ENCODE measurements at regions not wholly inside any gene's neighbourhood (a gene's known extent, or its start where the extent isn't known, plus 50 kb on each side); places are given as distances from the start of the nearest gene placed in this dataset.

- 89% methylated on average over 3 of the region's 3 CpGs for WGBS
- H3K4me1 ChIP-seq (ENCODE audit: insufficient read depth), result no peaks in the 10 kb centered on the region
- no peak overlapping the region for H3K27ac ChIP-seq (ENCODE audit: low read depth)
- H3K4me3 ChIP-seq (ENCODE audit: low read depth, low read length), result no peak overlapping the region
- DNase-seq (ENCODE audit: extremely low spot score), result no peak
- no peaks in the 10 kb centered on the region for H3K36me3 ChIP-seq (ENCODE audit: insufficient read depth)
Measured at GRCh38 chr7:22649686-22650085, 77.3 kb upstream of the IL6 start.

- WGBS, result 52% methylated on average over 3 of the region's 3 CpGs
- DNase-seq (ENCODE audit: extremely low spot score), result no peak
Measured at GRCh38 chr7:22647451-22648257, 79.3 kb upstream of the IL6 start.

GRCh38 chr7:22645418-22646181, 81.4 kb upstream of the IL6 start:
- Histone ChIP-seq H3K4me1 (ENCODE audit: insufficient read depth) (no peaks in the 10 kb centered on the region), H3K36me3 (ENCODE audit: insufficient read depth) (no peaks in the 10 kb centered on the region), H3K27ac (ENCODE audit: low read depth) (no peak overlapping the region), H3K4me3 (ENCODE audit: low read depth, low read length) (no peak overlapping the region)
- no peak for DNase-seq (ENCODE audit: extremely low spot score)

More at GRCh38 chr7:22647451-22648257, 79.3 kb upstream of the IL6 start:
- Histone ChIP-seq H3K27ac (ENCODE audit: low read depth) (no peak overlapping the region), H3K36me3 (ENCODE audit: insufficient read depth) (no peaks in the 10 kb centered on the region), H3K4me1 (ENCODE audit: insufficient read depth) (no peaks in the 10 kb centered on the region), H3K4me3 (ENCODE audit: low read depth, low read length) (no peak overlapping the region)

- no peaks in the 10 kb centered on the region for H3K4me1 ChIP-seq (ENCODE audit: insufficient read depth)
- no peaks in the 10 kb centered on the region for H3K36me3 ChIP-seq (ENCODE audit: insufficient read depth)
- no peak overlapping the region for H3K4me3 ChIP-seq (ENCODE audit: low read depth, low read length)
- no peak overlapping the region for H3K27ac ChIP-seq (ENCODE audit: low read depth)
- no peak for DNase-seq (ENCODE audit: extremely low spot score)
Measured at GRCh38 chr7:22642454-22642853, 84.5 kb upstream of the IL6 start.

- H3K36me3 ChIP-seq (ENCODE audit: insufficient read depth), result no peaks in the 10 kb centered on the region
- DNase-seq (ENCODE audit: extremely low spot score), result no peak
- no peaks in the 10 kb centered on the region for H3K4me1 ChIP-seq (ENCODE audit: insufficient read depth)
- H3K4me3 ChIP-seq (ENCODE audit: low read depth, low read length), result no peak overlapping the region
- 91% methylated on average over 8 of the region's 8 CpGs for WGBS
- H3K27ac ChIP-seq (ENCODE audit: low read depth), result no peak overlapping the region
Measured at GRCh38 chr7:22640269-22640668, 86.7 kb upstream of the IL6 start.

GRCh38 chr7:22639396-22639795, 87.6 kb upstream of the IL6 start:
- 59% methylated on average over 4 of the region's 4 CpGs for WGBS
- H3K27ac ChIP-seq (ENCODE audit: low read depth), result no peak overlapping the region

GRCh38 chr7:22635349-22635748, 91.7 kb upstream of the IL6 start:
- Histone ChIP-seq H3K4me1 (ENCODE audit: insufficient read depth) (no peaks in the 10 kb centered on the region), H3K4me3 (ENCODE audit: low read depth, low read length) (no peak overlapping the region), H3K36me3 (ENCODE audit: insufficient read depth) (no peaks in the 10 kb centered on the region), H3K27ac (ENCODE audit: low read depth) (no peak overlapping the region)
- 63% methylated on average over 1 of the region's 1 CpG for WGBS
- DNase-seq (ENCODE audit: extremely low spot score), result no peak

More at GRCh38 chr7:22639396-22639795, 87.6 kb upstream of the IL6 start:
- Histone ChIP-seq H3K4me3 (ENCODE audit: low read depth, low read length) (no peak overlapping the region), H3K4me1 (ENCODE audit: insufficient read depth) (no peaks in the 10 kb centered on the region), H3K36me3 (ENCODE audit: insufficient read depth) (no peaks in the 10 kb centered on the region)
- no peak for DNase-seq (ENCODE audit: extremely low spot score)

GRCh38 chr7:22633954-22634474, 93.0 kb upstream of the IL6 start:
- 64% methylated on average over 3 of the region's 3 CpGs for WGBS
- no peak overlapping the region for H3K27ac ChIP-seq (ENCODE audit: low read depth)

GRCh38 chr7:22633286-22633953, 93.6 kb upstream of the IL6 start:
- Histone ChIP-seq H3K4me3 (ENCODE audit: low read depth, low read length) (no peak overlapping the region), H3K4me1 (ENCODE audit: insufficient read depth) (no peaks in the 10 kb centered on the region), H3K27ac (ENCODE audit: low read depth) (no peak overlapping the region), H3K36me3 (ENCODE audit: insufficient read depth) (no peaks in the 10 kb centered on the region)
- no peak for DNase-seq (ENCODE audit: extremely low spot score)
- 26% methylated on average over 2 of the region's 2 CpGs for WGBS

More at GRCh38 chr7:22633954-22634474, 93.0 kb upstream of the IL6 start:
- H3K4me3 ChIP-seq (ENCODE audit: low read depth, low read length), result no peak overlapping the region
- H3K4me1 ChIP-seq (ENCODE audit: insufficient read depth), result no peaks in the 10 kb centered on the region
- no peak for DNase-seq (ENCODE audit: extremely low spot score)
- no peaks in the 10 kb centered on the region for H3K36me3 ChIP-seq (ENCODE audit: insufficient read depth)

- no peaks in the 10 kb centered on the region for H3K36me3 ChIP-seq (ENCODE audit: insufficient read depth)
- H3K4me3 ChIP-seq (ENCODE audit: low read depth, low read length), result no peak overlapping the region
- no peak for DNase-seq (ENCODE audit: extremely low spot score)
- H3K27ac ChIP-seq (ENCODE audit: low read depth), result no peak overlapping the region
- 68% methylated on average over 2 of the region's 2 CpGs for WGBS
- H3K4me1 ChIP-seq (ENCODE audit: insufficient read depth), result no peaks in the 10 kb centered on the region
Measured at GRCh38 chr7:22632674-22633073, 94.3 kb upstream of the IL6 start.

- WGBS, result 51% methylated on average over 2 of the region's 2 CpGs
- H3K4me1 ChIP-seq (ENCODE audit: insufficient read depth), result no peaks in the 10 kb centered on the region
Measured at GRCh38 chr7:22631730-22632129, 95.3 kb upstream of the IL6 start.

GRCh38 chr7:22630069-22630468, 96.9 kb upstream of the IL6 start:
- DNase-seq (ENCODE audit: extremely low spot score), result no peak
- no peaks in the 10 kb centered on the region for H3K36me3 ChIP-seq (ENCODE audit: insufficient read depth)
- H3K27ac ChIP-seq (ENCODE audit: low read depth), result no peak overlapping the region
- H3K4me1 ChIP-seq (ENCODE audit: insufficient read depth), result no peaks in the 10 kb centered on the region
- H3K4me3 ChIP-seq (ENCODE audit: low read depth, low read length), result no peak overlapping the region
- WGBS, result 97% methylated on average over 7 of the region's 7 CpGs

More at GRCh38 chr7:22631730-22632129, 95.3 kb upstream of the IL6 start:
- H3K4me3 ChIP-seq (ENCODE audit: low read depth, low read length), result no peak overlapping the region
- DNase-seq (ENCODE audit: extremely low spot score), result no peak
- H3K27ac ChIP-seq (ENCODE audit: low read depth), result no peak overlapping the region
- H3K36me3 ChIP-seq (ENCODE audit: insufficient read depth), result no peaks in the 10 kb centered on the region

- no peak for DNase-seq (ENCODE audit: extremely low spot score)
- no peaks in the 10 kb centered on the region for H3K4me1 ChIP-seq (ENCODE audit: insufficient read depth)
Measured at GRCh38 chr7:22629056-22629455, 97.9 kb upstream of the IL6 start.

More at GRCh38 chr7:22629056-22629455, 97.9 kb upstream of the IL6 start:
- Histone ChIP-seq H3K36me3 (ENCODE audit: insufficient read depth) (no peaks in the 10 kb centered on the region), H3K4me3 (ENCODE audit: low read depth, low read length) (no peak overlapping the region), H3K27ac (ENCODE audit: low read depth) (no peak overlapping the region)

All from urinary bladder (tissue), 3 donors.